GM12801 (cell line): ENCODE measurements at regions not wholly inside any gene's neighbourhood (a gene's known extent, or its start where the extent isn't known, plus 50 kb on each side); places are given as distances from the start of the nearest gene placed in this dataset.

Experiments used
- TF ChIP-seq, protein P1 (sequence below): IDR thresholded peaks from one replicate; pipeline ENCODE4 v1.5.1; 2011; ENCODE audit warnings: control low read depth; ENCODE audit not compliant: insufficient read length; ENCODE audit errors: extremely low read depth

DNA sequence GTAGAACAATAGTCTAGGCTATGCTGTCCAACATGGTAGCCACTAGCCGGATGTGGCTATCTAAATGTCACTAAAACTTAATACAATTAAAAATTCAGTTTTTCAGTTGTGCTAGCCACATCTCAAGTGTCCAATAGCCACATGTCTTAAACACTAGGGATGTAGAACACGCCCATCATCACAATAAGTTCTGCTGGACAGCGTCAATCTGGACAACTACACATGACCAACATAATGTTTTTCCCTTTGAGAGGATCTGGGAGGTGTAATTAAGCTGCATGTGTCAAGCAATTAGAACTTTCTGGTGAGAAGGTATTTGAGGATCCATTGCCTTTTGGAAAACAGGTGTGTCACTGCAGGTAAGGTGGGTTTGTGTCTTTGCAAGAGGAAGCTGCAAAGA, 424.6 kb upstream of the WWC1 start:
- TF ChIP-seq, protein P1, sequence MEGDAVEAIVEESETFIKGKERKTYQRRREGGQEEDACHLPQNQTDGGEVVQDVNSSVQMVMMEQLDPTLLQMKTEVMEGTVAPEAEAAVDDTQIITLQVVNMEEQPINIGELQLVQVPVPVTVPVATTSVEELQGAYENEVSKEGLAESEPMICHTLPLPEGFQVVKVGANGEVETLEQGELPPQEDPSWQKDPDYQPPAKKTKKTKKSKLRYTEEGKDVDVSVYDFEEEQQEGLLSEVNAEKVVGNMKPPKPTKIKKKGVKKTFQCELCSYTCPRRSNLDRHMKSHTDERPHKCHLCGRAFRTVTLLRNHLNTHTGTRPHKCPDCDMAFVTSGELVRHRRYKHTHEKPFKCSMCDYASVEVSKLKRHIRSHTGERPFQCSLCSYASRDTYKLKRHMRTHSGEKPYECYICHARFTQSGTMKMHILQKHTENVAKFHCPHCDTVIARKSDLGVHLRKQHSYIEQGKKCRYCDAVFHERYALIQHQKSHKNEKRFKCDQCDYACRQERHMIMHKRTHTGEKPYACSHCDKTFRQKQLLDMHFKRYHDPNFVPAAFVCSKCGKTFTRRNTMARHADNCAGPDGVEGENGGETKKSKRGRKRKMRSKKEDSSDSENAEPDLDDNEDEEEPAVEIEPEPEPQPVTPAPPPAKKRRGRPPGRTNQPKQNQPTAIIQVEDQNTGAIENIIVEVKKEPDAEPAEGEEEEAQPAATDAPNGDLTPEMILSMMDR = no peak

DNA sequence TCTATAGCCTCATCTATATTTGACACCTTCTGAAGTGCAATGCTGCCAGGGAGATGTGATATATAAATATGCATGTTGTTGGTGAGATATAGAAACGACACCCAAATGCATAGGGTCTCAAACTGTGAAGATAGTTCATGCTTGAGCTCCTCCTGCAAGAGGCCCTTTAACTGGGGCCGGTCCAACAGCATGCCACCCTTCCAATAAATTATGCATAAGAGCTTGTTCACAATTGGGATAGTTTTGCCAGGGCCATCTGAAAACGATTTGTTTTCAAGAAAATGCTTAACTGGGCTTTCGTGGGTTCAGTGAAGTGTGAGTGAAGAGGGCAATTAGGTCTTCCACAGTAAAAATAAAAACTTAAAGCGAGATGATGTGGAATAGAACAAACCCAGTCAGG, 424.2 kb upstream of the WWC1 start:
- TF ChIP-seq, protein P1 = no peak

DNA sequence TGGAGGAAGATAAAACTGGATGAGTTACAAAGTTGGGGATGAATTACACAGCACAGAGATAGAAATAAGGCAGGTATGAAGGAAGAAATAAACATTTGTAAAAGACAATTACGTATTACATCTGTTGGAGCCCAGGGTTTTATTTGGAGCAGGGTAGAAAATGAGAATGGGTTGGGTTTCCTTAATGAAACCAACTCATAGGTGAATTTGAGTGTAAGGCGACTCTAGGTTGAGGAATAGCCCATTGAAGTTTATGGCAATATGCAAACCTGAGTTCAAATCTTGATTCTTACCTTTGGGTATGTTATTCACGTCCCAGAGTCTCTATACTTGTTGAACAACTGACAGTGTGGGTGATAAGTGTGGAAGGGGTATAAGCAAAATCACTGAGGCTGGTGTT, 422.3 kb upstream of the WWC1 start:
- TF ChIP-seq, protein P1 = no peak

DNA sequence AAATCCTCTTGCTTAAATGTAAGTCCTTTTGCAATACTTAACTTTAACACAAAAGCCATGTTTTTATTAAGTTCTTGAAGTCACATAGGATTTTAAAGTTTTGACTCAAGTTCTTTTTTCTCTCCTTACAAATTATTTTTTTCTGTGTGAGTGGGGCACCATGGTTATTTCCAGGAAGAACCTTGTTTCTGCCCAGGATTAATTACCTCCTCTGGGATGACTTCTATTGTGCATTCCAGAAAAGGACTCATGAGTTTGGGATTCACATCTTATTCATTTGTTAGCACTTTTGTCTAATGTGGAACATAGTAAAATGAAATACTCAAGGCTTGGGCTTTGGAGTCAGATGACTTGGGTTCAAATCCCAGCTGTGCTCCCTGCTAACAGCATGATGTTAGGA, 421.4 kb upstream of the WWC1 start:
- TF ChIP-seq, protein P1 = no peak

DNA sequence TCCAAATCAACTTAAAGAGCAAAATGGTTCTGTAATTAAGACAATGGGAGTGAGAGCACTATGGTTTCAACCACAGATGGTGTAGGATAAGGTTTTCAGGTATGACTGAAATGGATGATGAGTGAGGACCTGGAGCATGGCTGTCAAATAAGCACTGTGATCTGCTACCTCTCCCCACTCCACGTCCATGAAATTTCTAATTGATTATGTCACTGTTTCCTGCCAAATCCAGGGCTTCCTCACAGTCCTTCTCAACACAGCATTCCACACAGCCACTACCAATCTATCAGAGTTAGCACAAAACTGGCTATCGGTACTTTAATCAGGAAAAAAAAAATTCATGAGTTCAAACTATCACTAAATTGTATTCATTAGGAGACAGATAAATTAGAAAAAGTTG, 420.4 kb upstream of the WWC1 start:
- TF ChIP-seq, protein P1 = no peak

DNA sequence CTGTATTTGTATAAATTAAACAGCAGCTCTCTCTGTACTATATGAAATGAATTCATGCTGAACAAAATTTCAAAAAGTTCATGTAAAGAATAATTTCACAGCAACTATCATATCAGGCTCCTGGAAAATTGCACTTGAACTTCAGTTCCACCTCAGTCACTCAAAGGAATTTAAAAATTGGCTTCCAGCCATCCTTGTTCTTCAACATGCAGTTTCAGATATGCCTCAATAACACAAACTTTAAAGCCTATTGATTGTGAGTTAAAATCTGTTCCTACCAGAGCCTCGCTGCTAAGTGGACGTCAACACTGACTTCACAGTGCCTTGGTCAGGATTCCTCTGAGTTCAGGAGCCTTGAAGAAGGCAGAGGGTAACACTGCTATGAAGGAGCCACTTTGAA, 418.7 kb upstream of the WWC1 start:
- TF ChIP-seq, protein P1 = no peak

DNA sequence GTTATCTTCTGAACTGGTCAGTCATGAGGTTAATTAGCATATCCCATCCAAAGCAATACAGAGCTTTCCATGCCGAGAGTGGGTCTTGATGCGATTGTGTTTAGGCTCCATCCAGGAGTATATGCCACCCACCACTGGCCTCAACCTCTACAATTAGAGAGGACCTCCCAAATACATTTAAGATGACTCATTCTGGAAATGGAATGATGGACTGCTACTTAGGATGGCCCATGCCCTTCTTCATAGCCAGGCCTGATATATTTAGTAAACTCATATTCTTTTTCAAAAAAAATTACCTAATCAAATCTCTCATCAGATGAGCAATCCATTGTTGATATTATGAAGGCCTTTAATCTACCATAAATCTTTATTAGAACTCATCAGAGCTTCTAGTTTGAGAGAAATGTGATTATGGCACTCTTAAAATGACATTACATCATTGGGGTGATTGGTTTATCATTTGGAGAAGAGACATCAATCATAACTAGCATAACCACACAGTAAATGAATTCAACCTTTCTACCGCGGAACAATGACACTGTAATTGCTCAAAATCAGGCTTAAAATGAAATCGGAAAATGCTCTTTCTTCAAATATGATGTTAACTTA, 414.2 kb upstream of the WWC1 start:
- TF ChIP-seq, protein P1 = no peak
